ENCODE measurements at regions not wholly inside any gene's neighbourhood (a gene's known extent, or its start where the extent isn't known, plus 50 kb on each side); places are given as distances from the start of the nearest gene placed in this dataset.

DNA sequence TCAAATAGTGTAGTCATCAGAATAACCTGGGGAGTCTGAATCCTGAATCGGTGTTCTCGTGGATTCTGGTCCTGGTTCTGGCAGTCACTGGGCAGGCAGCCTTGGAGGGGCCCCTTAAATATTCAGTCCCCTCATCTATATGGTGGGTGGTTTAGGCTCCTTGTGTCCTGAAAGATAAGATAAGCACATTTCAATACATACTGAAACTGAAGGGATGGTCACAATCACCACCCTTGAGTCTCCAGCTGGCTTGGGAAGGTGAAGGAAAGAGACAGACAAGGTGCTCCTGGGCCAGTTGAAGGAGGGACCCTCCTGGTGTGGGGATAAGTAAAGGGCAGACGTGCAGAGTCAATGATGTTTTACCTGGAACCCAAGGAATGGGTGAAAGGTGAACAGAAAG is 146.7 kb downstream of the CXCL12 start:
- no peak for ATAC-seq

DNA sequence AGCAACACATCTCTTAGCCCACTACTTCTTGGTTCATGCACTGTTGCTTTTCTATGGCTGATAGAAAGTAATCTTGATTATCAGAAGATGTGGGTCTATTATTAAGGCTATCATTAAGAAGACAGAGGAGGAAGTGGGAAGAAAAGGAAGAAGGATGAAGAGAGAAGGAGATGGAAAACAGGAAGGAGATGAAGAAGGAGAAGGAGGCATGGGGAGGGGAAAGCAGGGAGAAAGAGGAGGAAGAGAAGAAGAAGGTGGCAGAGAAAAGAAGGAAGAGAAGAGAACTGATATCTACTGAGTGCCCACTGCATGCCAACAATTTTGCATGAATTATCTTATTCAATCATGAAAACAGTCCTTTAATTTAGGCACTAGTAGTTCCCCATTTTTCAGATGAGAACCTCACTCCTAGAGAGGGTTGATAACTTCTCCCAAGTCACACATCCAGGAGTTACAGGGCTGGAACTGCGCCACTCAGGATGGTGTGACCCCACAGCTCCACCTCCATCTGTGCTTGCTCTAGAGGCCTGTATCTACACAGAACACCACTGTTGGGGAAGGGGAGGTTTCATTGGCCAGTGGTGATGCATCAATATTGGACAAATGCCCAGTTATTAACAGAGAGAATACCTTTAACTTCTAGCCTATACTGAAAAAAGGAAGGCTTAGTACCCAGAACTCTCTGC is 147.4 kb downstream of the CXCL12 start:
- Histone ChIP-seq H3K4me1 (peaks cover 0 to 24% (median 0%) of the 10 kb centered on the region in 12 donors), H3K9me3 (no peaks in the 10 kb centered on the region), H3K4me3 (no peak overlapping the region), H3K27ac (no peak overlapping the region), H3K36me3 (no peaks in the 10 kb centered on the region), H3K27me3 (no peaks in the 10 kb centered on the region)
- ATAC-seq = no peak
- TF ChIP-seq, protein P1, sequence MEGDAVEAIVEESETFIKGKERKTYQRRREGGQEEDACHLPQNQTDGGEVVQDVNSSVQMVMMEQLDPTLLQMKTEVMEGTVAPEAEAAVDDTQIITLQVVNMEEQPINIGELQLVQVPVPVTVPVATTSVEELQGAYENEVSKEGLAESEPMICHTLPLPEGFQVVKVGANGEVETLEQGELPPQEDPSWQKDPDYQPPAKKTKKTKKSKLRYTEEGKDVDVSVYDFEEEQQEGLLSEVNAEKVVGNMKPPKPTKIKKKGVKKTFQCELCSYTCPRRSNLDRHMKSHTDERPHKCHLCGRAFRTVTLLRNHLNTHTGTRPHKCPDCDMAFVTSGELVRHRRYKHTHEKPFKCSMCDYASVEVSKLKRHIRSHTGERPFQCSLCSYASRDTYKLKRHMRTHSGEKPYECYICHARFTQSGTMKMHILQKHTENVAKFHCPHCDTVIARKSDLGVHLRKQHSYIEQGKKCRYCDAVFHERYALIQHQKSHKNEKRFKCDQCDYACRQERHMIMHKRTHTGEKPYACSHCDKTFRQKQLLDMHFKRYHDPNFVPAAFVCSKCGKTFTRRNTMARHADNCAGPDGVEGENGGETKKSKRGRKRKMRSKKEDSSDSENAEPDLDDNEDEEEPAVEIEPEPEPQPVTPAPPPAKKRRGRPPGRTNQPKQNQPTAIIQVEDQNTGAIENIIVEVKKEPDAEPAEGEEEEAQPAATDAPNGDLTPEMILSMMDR (IDR thresholded peaks at IDR 0.05) = no peak
- no peak for TF ChIP-seq POLR2A (IDR thresholded peaks at IDR 0.05)
- intact Hi-C loops (cut with DNase I) = no loop called here
- DNase-seq = no peak
- 95 to 100% (median 99%) methylated on average over 1 of the region's 1 CpG for WGBS, 4 donors

More for the DNA sequence above, 146.7 kb downstream of the CXCL12 start:
- Histone ChIP-seq H3K27ac (no peak overlapping the region), H3K4me3 (no peak overlapping the region), H3K9me3 (no peaks in the 10 kb centered on the region), H3K4me1 (peaks cover 0 to 23% (median 0%) of the 10 kb centered on the region in 12 donors), H3K27me3 (no peaks in the 10 kb centered on the region), H3K36me3 (no peaks in the 10 kb centered on the region)
- TF ChIP-seq, protein P1 (IDR thresholded peaks at IDR 0.05) = no peak
- TF ChIP-seq POLR2A (IDR thresholded peaks at IDR 0.05) = no peak
- WGBS, 4 donors = 85 to 97% (median 92%) methylated on average over 3 of the region's 3 CpGs
- no peak for DNase-seq
- intact Hi-C loops (cut with DNase I) = no loop called here

- H3K36me3 ChIP-seq = no peaks in the 10 kb centered on the region
- H3K9me3 ChIP-seq = peaks cover 0 to 13% (median 0%) of the 10 kb centered on the region in 12 donors
- 97 to 98% (median 97%) methylated on average over 5 of the region's 5 CpGs for WGBS, 4 donors
- H3K4me3 ChIP-seq = no peak overlapping the region
- H3K4me1 ChIP-seq = peaks cover 0 to 15% (median 0%) of the 10 kb centered on the region in 12 donors
- ATAC-seq (no peak), DNase-seq (no peak)
- H3K27me3 ChIP-seq = no peaks in the 10 kb centered on the region
- intact Hi-C loops (cut with DNase I) = no loop called here
- TF ChIP-seq, protein P1 (IDR thresholded peaks at IDR 0.05) = no peak
- no peak for TF ChIP-seq POLR2A (IDR thresholded peaks at IDR 0.05)
- H3K27ac ChIP-seq = no peak overlapping the region
Measured at GRCh38 chr10:44235363-44235762, 149.5 kb downstream of the CXCL12 start.

GRCh38 chr10:44234483-44234875 is 150.4 kb downstream of the CXCL12 start:
- H3K36me3 ChIP-seq = no peaks in the 10 kb centered on the region
- H3K4me3 ChIP-seq = no peak overlapping the region
- ATAC-seq (peak in 3 of 4 donors; percentile 55 to 82 (median 79)), DNase-seq (peak in 2 of 5 donors; percentile 43 to 66)
- peaks cover 0 to 13% (median 0%) of the 10 kb centered on the region in 12 donors for H3K9me3 ChIP-seq
- no peaks in the 10 kb centered on the region for H3K27me3 ChIP-seq
- peak overlapping the region in 2 of 12 donors; percentile 4 to 32 for H3K27ac ChIP-seq
- H3K4me1 ChIP-seq = peaks cover 0 to 11% (median 0%) of the 10 kb centered on the region in 12 donors
- no peak for TF ChIP-seq POLR2A (IDR thresholded peaks at IDR 0.05)
- TF ChIP-seq, protein P1 (IDR thresholded peaks at IDR 0.05) = no peak
- 83 to 95% (median 89%) methylated on average over 3 of the region's 3 CpGs for WGBS, 4 donors
- intact Hi-C loops (cut with DNase I) = no loop called here
